Right lobe of liver (tissue), 6 donors: ENCODE measurements at regions not wholly inside any gene's neighbourhood (a gene's known extent, or its start where the extent isn't known, plus 50 kb on each side); places are given as distances from the start of the nearest gene placed in this dataset.
"Not testable (repeated sequence)": the region's sequence is repeated elsewhere in the genome, so short reads cannot be mapped to it uniquely, and the experiment has no call there.

ENCODE experiments used
- ATAC-seq, 4 donors: fragments of 200-7000 bp; cut with Tn5 transposase; one replicate each; pipeline ENCODE4 v1.9.1; 2020; ENCODE audit warnings: mild to moderate bottlenecking in 4 of 4, moderate library complexity in 4 of 4
- DNase-seq, 3 donors: peaks; one replicate each; pipeline ENCODE4 v3.0.0-alpha.2; 2020
- H3K27ac ChIP-seq, 3 donors: fragments of 200-600 bp; one replicate each; pipeline ENCODE4 v1.8.0; 2022
- H3K27me3 ChIP-seq, 2 donors: fragments of 200-600 bp; one replicate each; pipeline ENCODE4 v1.8.0; 2022
- H3K36me3 ChIP-seq, 4 donors: fragments of 200-600 bp; sonication (generic) in 1 of 4; one replicate each; pipeline versions ENCODE4 v1.5.1 to v1.8.0; 2017 to 2022; ENCODE audit warnings: control low read depth in 1 of 4
- H3K4me1 ChIP-seq, 4 donors: fragments of 200-600 bp; sonication (generic) in 1 of 4; one replicate each; pipeline versions ENCODE4 v1.5.1 to v1.8.0; 2017 to 2022; ENCODE audit warnings: control low read depth in 1 of 4
- H3K4me3 ChIP-seq, 3 donors: fragments of 200-600 bp; one replicate each; pipeline ENCODE4 v1.8.0; 2022
- H3K9me3 ChIP-seq, 4 donors: fragments of 200-600 bp; sonication (generic) in 1 of 4; one replicate each; pipeline versions ENCODE4 v1.5.1 to v1.8.0; 2017 to 2022; ENCODE audit warnings: control low read depth in 1 of 4
- POLR2A ChIP-seq: fragments of 450-650 bp; IDR thresholded peaks from one replicate; pipeline ENCODE4 v1.6.1; 2017; ENCODE audit warnings: antibody characterized with exemption, mild to moderate bottlenecking
- WGBS: methylation state at CpG from one replicate; pipeline ENCODE4 v1.1.6; 2018; ENCODE audit warnings: low coverage, low lambda C conversion rate; ENCODE audit not compliant: insufficient coverage; ENCODE audit errors: missing lambda C conversion rate; 5-methylcytosine and 5-hydroxymethylcytosine counted together
- intact Hi-C, 2 donors: fragments of 100-400 bp; cut with DNase I; formaldehyde crosslinking; loops; one replicate each; pipeline versions ENCODE4 v1.11.2 to v1.14.1; 2022
- TF ChIP-seq, protein P1 (sequence below), 4 donors: fragments of 200-600 bp in 3 of 4; fragments of 450-650 bp in 1 of 4; IDR thresholded peaks; one replicate each; pipeline versions ENCODE4 v1.5.1 to v1.8.0; 2016 to 2022; ENCODE audit warnings: antibody characterized with exemption in 4 of 4, mild to moderate bottlenecking in 2 of 4
- donor health status: DM: no; HTN: yes; CAD: no.
- donor health status: DM: no; HTN: no; CAD: no.
- donor health status: DM: no; HTN: no; CAD: no.
- donor health status: DM: no; HTN: yes; CAD: no.
- donor health status: DM: no; HTN: yes; CAD: no.

DNA sequence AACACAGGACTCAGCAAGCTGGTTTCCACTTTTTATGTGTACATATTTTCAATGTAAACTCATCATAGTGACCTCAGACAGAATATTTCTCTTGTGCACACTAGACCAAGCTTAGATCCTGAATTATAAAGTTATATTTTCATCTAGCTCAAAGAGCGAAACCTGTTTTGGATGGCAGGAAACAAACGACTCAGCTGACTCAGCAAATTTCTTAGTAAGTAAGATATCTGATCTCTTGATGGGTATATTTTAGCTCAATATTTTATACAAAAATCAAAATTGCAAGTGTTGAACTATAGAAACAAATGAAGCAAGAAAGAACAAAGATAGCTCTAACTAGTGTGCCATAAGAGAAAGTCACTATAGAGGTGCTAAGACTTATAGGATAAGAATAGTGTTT, 1114.5 kb downstream of the STPG2 start:
- no peak overlapping the region for H3K27ac ChIP-seq
- TF ChIP-seq, protein P1, sequence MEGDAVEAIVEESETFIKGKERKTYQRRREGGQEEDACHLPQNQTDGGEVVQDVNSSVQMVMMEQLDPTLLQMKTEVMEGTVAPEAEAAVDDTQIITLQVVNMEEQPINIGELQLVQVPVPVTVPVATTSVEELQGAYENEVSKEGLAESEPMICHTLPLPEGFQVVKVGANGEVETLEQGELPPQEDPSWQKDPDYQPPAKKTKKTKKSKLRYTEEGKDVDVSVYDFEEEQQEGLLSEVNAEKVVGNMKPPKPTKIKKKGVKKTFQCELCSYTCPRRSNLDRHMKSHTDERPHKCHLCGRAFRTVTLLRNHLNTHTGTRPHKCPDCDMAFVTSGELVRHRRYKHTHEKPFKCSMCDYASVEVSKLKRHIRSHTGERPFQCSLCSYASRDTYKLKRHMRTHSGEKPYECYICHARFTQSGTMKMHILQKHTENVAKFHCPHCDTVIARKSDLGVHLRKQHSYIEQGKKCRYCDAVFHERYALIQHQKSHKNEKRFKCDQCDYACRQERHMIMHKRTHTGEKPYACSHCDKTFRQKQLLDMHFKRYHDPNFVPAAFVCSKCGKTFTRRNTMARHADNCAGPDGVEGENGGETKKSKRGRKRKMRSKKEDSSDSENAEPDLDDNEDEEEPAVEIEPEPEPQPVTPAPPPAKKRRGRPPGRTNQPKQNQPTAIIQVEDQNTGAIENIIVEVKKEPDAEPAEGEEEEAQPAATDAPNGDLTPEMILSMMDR (IDR thresholded peaks at IDR 0.05) = no peak
- no peak for TF ChIP-seq POLR2A
- DNase-seq (no peak), ATAC-seq (no peak)
- no peaks in the 10 kb centered on the region for H3K9me3 ChIP-seq
- H3K4me1 ChIP-seq = no peaks in the 10 kb centered on the region
- H3K27me3 ChIP-seq = no peaks in the 10 kb centered on the region
- H3K36me3 ChIP-seq = no peaks in the 10 kb centered on the region
- WGBS = 43% methylated on average over 2 of the region's 2 CpGs
- intact Hi-C loops = no loop called here
- H3K4me3 ChIP-seq = no peak overlapping the region

DNA sequence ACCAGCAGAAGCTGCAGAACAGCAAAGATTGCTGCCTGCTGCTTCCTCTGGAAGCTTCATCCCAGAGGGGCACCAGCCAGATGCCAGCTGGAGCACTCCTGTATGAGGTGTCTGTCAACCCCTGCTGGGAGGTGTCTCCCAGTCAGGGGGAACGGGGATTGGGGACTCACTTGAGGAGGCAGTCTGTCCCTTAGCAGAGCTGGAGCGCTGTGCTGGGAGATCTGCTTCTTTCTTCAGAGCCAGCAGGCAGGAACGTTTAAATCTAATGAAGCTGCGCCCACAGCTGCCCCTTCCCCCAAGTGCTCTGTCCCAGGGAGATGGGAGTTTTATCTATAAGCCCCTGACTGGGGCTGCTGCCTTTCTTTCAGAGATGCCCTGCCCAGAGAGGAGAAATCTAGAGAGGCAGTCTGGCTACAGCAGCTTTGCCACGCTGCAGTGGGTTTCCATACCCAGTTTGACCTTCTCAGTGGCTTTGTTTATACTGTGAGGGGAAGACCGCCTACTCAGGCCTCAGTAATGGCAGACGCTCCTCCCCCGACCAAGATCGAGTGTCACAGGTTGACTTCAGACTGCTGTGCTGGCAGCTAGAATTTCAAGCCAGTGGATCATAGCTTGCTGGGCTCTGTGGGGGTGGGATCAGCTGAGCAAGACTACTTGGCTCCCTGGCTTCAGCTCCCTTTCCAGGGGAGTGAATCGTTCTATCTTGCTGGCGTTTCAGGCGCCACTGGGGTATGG, 1105.7 kb downstream of the STPG2 start:
- H3K27me3 ChIP-seq, H3K4me3 ChIP-seq, H3K36me3 ChIP-seq, ATAC-seq, H3K4me1 ChIP-seq, intact Hi-C loops, H3K9me3 ChIP-seq, H3K27ac ChIP-seq: not testable (repeated sequence)
- DNase-seq = peak in 1 of 3 donors; percentile 20
- 61% methylated on average over 5 of the region's 12 CpGs for WGBS

DNA sequence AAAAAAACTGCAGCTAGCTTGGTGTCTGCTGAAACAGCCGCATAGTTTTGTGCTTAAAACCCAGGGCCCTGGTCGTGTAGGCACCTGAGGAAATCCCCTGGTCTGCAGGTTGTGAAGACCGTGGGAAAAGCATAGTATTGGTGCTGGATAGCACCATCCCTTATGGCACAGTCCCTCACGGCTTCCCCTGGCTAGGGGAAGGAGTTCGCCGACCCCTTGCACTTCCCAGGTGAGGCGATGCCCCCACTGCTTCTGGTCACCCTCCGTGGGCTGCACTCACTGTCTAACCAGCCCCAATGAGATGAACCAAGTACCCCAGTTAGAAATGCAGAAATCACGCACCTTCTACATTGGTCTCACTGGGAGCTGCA, 1105.1 kb downstream of the STPG2 start:
- DNase-seq (peak in 1 of 3 donors; percentile 35), ATAC-seq (no peak)
- intact Hi-C loops = no loop called here
- H3K4me1 ChIP-seq = no peaks in the 10 kb centered on the region
- no peak for TF ChIP-seq POLR2A
- TF ChIP-seq, protein P1 (IDR thresholded peaks at IDR 0.05) = no peak
- no peak overlapping the region for H3K4me3 ChIP-seq
- H3K27ac ChIP-seq = no peak overlapping the region
- H3K36me3 ChIP-seq = no peaks in the 10 kb centered on the region
- no peaks in the 10 kb centered on the region for H3K9me3 ChIP-seq
- no peaks in the 10 kb centered on the region for H3K27me3 ChIP-seq
- WGBS = 81% methylated on average over 8 of the region's 9 CpGs

DNA sequence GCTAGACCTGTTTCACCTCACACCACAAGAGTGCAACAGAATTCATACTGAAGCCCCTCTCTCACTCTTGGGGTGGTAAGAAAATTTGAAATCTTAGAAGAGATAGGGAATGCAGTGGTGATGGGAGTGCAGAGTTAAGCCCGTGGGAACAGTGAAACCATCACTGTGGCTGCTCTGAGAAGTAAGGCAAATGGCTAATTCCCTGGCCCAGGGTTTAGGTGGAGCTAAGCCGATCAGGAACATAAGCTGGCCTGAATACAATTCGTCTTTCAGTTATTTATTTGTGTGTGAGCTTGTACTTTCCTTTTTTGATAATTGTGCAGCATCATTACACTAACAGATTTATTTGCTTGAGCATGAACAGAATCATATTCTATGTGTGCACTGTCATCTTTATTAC, 1070.6 kb downstream of the STPG2 start:
- TF ChIP-seq POLR2A = no peak

DNA sequence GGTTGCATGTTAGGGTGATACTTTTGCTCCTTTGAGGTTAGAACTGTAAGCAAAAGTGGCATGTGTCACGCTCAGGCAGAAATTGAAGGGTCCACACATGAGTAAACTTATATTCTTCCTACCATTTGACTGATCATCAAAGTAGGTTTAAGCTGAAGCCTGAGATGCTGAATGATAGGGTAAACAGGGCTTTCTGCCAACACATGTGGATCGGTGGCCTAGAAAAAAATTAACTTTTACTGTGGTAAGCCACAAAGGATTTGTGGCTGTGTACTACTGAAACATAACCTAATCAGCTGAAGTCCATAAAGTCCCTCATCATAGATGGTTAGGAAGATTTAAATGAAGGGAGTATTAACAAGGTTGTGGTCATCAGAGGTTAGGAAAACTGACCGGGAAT, 1070.1 kb downstream of the STPG2 start:
- TF ChIP-seq, protein P1 (IDR thresholded peaks at IDR 0.05) = no peak
- TF ChIP-seq POLR2A = no peak
- intact Hi-C loops = no loop called here
- 35% methylated on average over 3 of the region's 3 CpGs for WGBS
- H3K27me3 ChIP-seq = no peaks in the 10 kb centered on the region
- no peaks in the 10 kb centered on the region for H3K4me1 ChIP-seq
- H3K36me3 ChIP-seq = no peaks in the 10 kb centered on the region
- H3K9me3 ChIP-seq = no peaks in the 10 kb centered on the region
- no peak overlapping the region for H3K27ac ChIP-seq
- DNase-seq (no peak), ATAC-seq (no peak)
- no peak overlapping the region for H3K4me3 ChIP-seq

More for the DNA sequence above, 1070.6 kb downstream of the STPG2 start:
- Histone ChIP-seq H3K4me1 (no peaks in the 10 kb centered on the region), H3K36me3 (no peaks in the 10 kb centered on the region), H3K9me3 (no peaks in the 10 kb centered on the region), H3K27me3 (no peaks in the 10 kb centered on the region), H3K27ac (no peak overlapping the region), H3K4me3 (no peak overlapping the region)
- intact Hi-C loops = no loop called here
- DNase-seq = no peak
- WGBS = 45% methylated on average over 3 of the region's 3 CpGs
- no peak for ATAC-seq

DNA sequence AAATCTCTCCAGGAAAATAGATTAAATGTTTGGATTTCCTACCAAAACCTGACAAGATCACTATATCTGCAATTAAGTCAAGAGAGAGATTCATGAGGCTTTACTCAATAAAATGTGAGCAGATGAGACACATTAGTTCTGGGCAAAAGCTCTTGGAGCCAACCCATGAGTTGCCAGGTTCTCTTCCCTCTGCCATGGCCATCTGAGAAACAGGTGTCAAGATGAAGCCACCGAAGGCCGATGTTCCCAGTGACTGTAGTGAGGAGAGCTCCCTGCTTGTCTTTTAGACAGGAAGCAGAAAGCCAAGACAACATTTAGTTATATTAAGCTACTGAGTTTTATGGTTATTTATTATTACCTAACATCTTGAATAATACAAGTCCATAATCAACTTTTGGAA, 1068.7 kb downstream of the STPG2 start:
- 94% methylated on average over 2 of the region's 2 CpGs for WGBS
- DNase-seq = no peak
- ATAC-seq = no peak

More for the DNA sequence above, 1068.7 kb downstream of the STPG2 start:
- H3K9me3 ChIP-seq = no peaks in the 10 kb centered on the region
- H3K27me3 ChIP-seq = no peaks in the 10 kb centered on the region
- no peak for TF ChIP-seq POLR2A
- TF ChIP-seq, protein P1 (IDR thresholded peaks at IDR 0.05) = no peak
- H3K36me3 ChIP-seq = no peaks in the 10 kb centered on the region
- no peak overlapping the region for H3K4me3 ChIP-seq
- intact Hi-C loops = no loop called here
- H3K4me1 ChIP-seq = no peaks in the 10 kb centered on the region
- H3K27ac ChIP-seq = no peak overlapping the region
